ENCODE measurements at regions not wholly inside any gene's neighbourhood (a gene's known extent, or its start where the extent isn't known, plus 50 kb on each side); places are given as distances from the start of the nearest gene placed in this dataset.

GRCh38 chr2:117492209-117492851 lies 322.2 kb upstream of the DDX18 start:
- POLR2A ChIA-PET (ENCODE audit: unreplicated experiment): no interaction called here
- Histone ChIP-seq H3K79me2 (ENCODE audit: low read length) (no peaks in the 10 kb centered on the region), H3K9me2 (replicated peaks; ENCODE audit: low read length) (no peaks in the 10 kb centered on the region), H3K4me2 (ENCODE audit: low read length) (no peak overlapping the region), H3K36me3 (ENCODE audit: low read depth, low read length) (no peaks in the 10 kb centered on the region), H4K20me1 (ENCODE audit: low read length) (no peaks in the 10 kb centered on the region), H2AFZ (ENCODE audit: low read length) (no peak overlapping the region), H3F3A (ENCODE audit: low read length, unreplicated experiment) (no peaks in the 10 kb centered on the region), H3K27me3 (ENCODE audit: low read length) (no peaks in the 10 kb centered on the region), H3K27ac (ENCODE audit: low read length) (no peak overlapping the region), H3K4me1 (ENCODE audit: insufficient read depth, low read length) (no peaks in the 10 kb centered on the region), H3K9me3 (ENCODE audit: low read length) (no peaks in the 10 kb centered on the region), H3K4me3 (ENCODE audit: low read length) (no peak overlapping the region), H3K9ac (ENCODE audit: low read length) (no peak overlapping the region)
- DNase-seq (no peak), ATAC-seq (no peak)
- TF ChIP-seq EZH2phosphoT487 (IDR thresholded peaks at IDR 0.05; ENCODE audit: borderline replicate concordance, low read length): no peak
- TF ChIP-seq, protein P1, sequence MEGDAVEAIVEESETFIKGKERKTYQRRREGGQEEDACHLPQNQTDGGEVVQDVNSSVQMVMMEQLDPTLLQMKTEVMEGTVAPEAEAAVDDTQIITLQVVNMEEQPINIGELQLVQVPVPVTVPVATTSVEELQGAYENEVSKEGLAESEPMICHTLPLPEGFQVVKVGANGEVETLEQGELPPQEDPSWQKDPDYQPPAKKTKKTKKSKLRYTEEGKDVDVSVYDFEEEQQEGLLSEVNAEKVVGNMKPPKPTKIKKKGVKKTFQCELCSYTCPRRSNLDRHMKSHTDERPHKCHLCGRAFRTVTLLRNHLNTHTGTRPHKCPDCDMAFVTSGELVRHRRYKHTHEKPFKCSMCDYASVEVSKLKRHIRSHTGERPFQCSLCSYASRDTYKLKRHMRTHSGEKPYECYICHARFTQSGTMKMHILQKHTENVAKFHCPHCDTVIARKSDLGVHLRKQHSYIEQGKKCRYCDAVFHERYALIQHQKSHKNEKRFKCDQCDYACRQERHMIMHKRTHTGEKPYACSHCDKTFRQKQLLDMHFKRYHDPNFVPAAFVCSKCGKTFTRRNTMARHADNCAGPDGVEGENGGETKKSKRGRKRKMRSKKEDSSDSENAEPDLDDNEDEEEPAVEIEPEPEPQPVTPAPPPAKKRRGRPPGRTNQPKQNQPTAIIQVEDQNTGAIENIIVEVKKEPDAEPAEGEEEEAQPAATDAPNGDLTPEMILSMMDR (conservative IDR thresholded peaks at IDR 0.05; ENCODE audit: low read depth, low read length): no peak
- TF ChIP-seq EZH2 (IDR thresholded peaks at IDR 0.05; ENCODE audit: low read length, unreplicated experiment): no peak
- intact Hi-C loops (cut with micrococcal nuclease): no loop called here
- no TSS peak for BruUV-seq (replicated peaks)
- CTCF ChIA-PET: no interaction called here

GRCh38 chr2:117500721-117501120 lies 313.8 kb upstream of the DDX18 start:
- POLR2A ChIA-PET (ENCODE audit: unreplicated experiment): no interaction called here

DNA sequence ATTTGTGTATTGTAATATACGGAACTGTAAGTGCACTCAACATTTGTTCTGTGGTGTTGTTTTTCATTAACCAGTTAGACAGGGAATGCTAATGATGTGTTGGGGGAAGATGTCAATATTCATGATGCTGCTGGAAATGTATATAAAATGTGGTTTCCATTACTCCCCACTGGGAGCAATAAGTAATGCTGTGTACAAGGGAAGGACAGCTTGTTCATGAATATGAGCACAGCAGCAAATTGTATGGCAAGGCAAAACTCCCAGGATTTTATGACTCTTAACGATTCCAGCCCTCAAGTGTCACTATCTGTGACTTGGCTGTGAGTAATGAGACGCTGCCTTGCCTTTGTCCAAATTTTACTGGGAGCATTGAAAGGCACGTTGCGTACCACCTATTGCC lies 312.4 kb upstream of the DDX18 start:
- Histone ChIP-seq H3K4me3 (ENCODE audit: low read length) (no peak overlapping the region), H3F3A (ENCODE audit: low read length, unreplicated experiment) (no peaks in the 10 kb centered on the region), H3K36me3 (ENCODE audit: low read depth, low read length) (no peaks in the 10 kb centered on the region), H3K9me3 (ENCODE audit: low read length) (no peaks in the 10 kb centered on the region), H3K4me2 (ENCODE audit: low read length) (no peak overlapping the region), H4K20me1 (ENCODE audit: low read length) (no peaks in the 10 kb centered on the region), H3K27ac (ENCODE audit: low read length) (no peak overlapping the region), H3K27me3 (ENCODE audit: low read length) (no peaks in the 10 kb centered on the region), H2AFZ (ENCODE audit: low read length) (no peak overlapping the region), H3K9ac (ENCODE audit: low read length) (no peak overlapping the region), H3K79me2 (ENCODE audit: low read length) (no peaks in the 10 kb centered on the region), H3K9me2 (replicated peaks; ENCODE audit: low read length) (no peaks in the 10 kb centered on the region), H3K4me1 (ENCODE audit: insufficient read depth, low read length) (no peaks in the 10 kb centered on the region)
- intact Hi-C loops (cut with micrococcal nuclease): no loop called here
- no TSS peak for BruUV-seq (replicated peaks)
- DNase-seq (no peak), ATAC-seq (no peak)
- TF ChIP-seq, protein P1 (conservative IDR thresholded peaks at IDR 0.05; ENCODE audit: low read depth, low read length): no peak
- TF ChIP-seq EZH2 (IDR thresholded peaks at IDR 0.05; ENCODE audit: low read length, unreplicated experiment): no peak
- TF ChIP-seq EZH2phosphoT487 (IDR thresholded peaks at IDR 0.05; ENCODE audit: borderline replicate concordance, low read length): no peak
- ChIA-PET CTCF (no interaction called here), POLR2A (ENCODE audit: unreplicated experiment) (no interaction called here)

More at GRCh38 chr2:117500721-117501120, 313.8 kb upstream of the DDX18 start:
- BruUV-seq (replicated peaks): no TSS peak
- H3F3A ChIP-seq (ENCODE audit: low read length, unreplicated experiment): no peaks in the 10 kb centered on the region
- no peak for DNase-seq
- H3K79me2 ChIP-seq (ENCODE audit: low read length): no peaks in the 10 kb centered on the region
- TF ChIP-seq EZH2phosphoT487 (IDR thresholded peaks at IDR 0.05; ENCODE audit: borderline replicate concordance, low read length) (no peak), EZH2 (IDR thresholded peaks at IDR 0.05; ENCODE audit: low read length, unreplicated experiment) (no peak)
- TF ChIP-seq, protein P1 (conservative IDR thresholded peaks at IDR 0.05; ENCODE audit: low read depth, low read length): no peak
- H3K27me3 ChIP-seq (ENCODE audit: low read length): no peaks in the 10 kb centered on the region
- no peaks in the 10 kb centered on the region for H3K4me1 ChIP-seq (ENCODE audit: insufficient read depth, low read length)
- ATAC-seq: no peak
- H3K4me2 ChIP-seq (ENCODE audit: low read length): no peak overlapping the region
- no peak overlapping the region for H2AFZ ChIP-seq (ENCODE audit: low read length)
- H3K9ac ChIP-seq (ENCODE audit: low read length): no peak overlapping the region
- no peaks in the 10 kb centered on the region for H4K20me1 ChIP-seq (ENCODE audit: low read length)
- intact Hi-C loops (cut with micrococcal nuclease): no loop called here
- no peak overlapping the region for H3K4me3 ChIP-seq (ENCODE audit: low read length)
- no peaks in the 10 kb centered on the region for H3K9me3 ChIP-seq (ENCODE audit: low read length)
- no peaks in the 10 kb centered on the region for H3K9me2 ChIP-seq (replicated peaks; ENCODE audit: low read length)
- CTCF ChIA-PET: no interaction called here
- H3K27ac ChIP-seq (ENCODE audit: low read length): no peak overlapping the region
- no peaks in the 10 kb centered on the region for H3K36me3 ChIP-seq (ENCODE audit: low read depth, low read length)

Measured in PC-3 (cell line).